ENCODE measurements at regions not wholly inside any gene's neighbourhood (a gene's known extent, or its start where the extent isn't known, plus 50 kb on each side); places are given as distances from the start of the nearest gene placed in this dataset.

GRCh38 chr16:86166414-86166813 lies 267.5 kb downstream of the IRF8 start:
- DNase-seq (ENCODE audit: low read depth), result no peak
- TF ChIP-seq CTCF (IDR thresholded peaks at IDR 0.05; ENCODE audit: insufficient read depth, low read depth, low read length), result no peak

GRCh38 chr16:86167061-86167460 lies 268.1 kb downstream of the IRF8 start:
- DNase-seq (ENCODE audit: low read depth), result no peak
- no peak overlapping the region for H3K4me3 ChIP-seq (ENCODE audit: low read depth, low read length)

More at GRCh38 chr16:86166414-86166813, 267.5 kb downstream of the IRF8 start:
- no peak overlapping the region for H3K4me3 ChIP-seq (ENCODE audit: low read depth, low read length)

GRCh38 chr16:86170720-86171119 lies 271.8 kb downstream of the IRF8 start:
- no peak for TF ChIP-seq CTCF (IDR thresholded peaks at IDR 0.05; ENCODE audit: insufficient read depth, low read depth, low read length)
- no peak overlapping the region for H3K4me3 ChIP-seq (ENCODE audit: low read depth, low read length)
- no peak for DNase-seq (ENCODE audit: low read depth)

More at GRCh38 chr16:86167061-86167460, 268.1 kb downstream of the IRF8 start:
- TF ChIP-seq CTCF (IDR thresholded peaks at IDR 0.05; ENCODE audit: insufficient read depth, low read depth, low read length), result no peak

- no peak overlapping the region for H3K4me3 ChIP-seq (ENCODE audit: low read depth, low read length)
- peak; percentile 98 for DNase-seq (ENCODE audit: low read depth)
These were observed 272.4 kb downstream of the IRF8 start for GRCh38 chr16:86171329-86171728.

GRCh38 chr16:86175816-86176215 lies 276.9 kb downstream of the IRF8 start:
- TF ChIP-seq CTCF (IDR thresholded peaks at IDR 0.05; ENCODE audit: insufficient read depth, low read depth, low read length), result no peak
- H3K4me3 ChIP-seq (ENCODE audit: low read depth, low read length), result no peak overlapping the region
- DNase-seq (ENCODE audit: low read depth), result peak; percentile 90

More at GRCh38 chr16:86171329-86171728, 272.4 kb downstream of the IRF8 start:
- TF ChIP-seq CTCF (IDR thresholded peaks at IDR 0.05; ENCODE audit: insufficient read depth, low read depth, low read length), result no peak

- no peak overlapping the region for H3K4me3 ChIP-seq (ENCODE audit: low read depth, low read length)
- TF ChIP-seq CTCF (IDR thresholded peaks at IDR 0.05; ENCODE audit: insufficient read depth, low read depth, low read length), result no peak
- DNase-seq (ENCODE audit: low read depth), result no peak
These were observed 277.5 kb downstream of the IRF8 start for GRCh38 chr16:86176462-86176861.

- no peak overlapping the region for H3K4me3 ChIP-seq (ENCODE audit: low read depth, low read length)
- TF ChIP-seq CTCF (IDR thresholded peaks at IDR 0.05; ENCODE audit: insufficient read depth, low read depth, low read length), result no peak
- DNase-seq (ENCODE audit: low read depth), result no peak
These were observed 281.3 kb downstream of the IRF8 start for GRCh38 chr16:86180244-86180643.

All from fibroblast of villous mesenchyme (primary cell).